ENCODE measurements at regions not wholly inside any gene's neighbourhood (a gene's known extent, or its start where the extent isn't known, plus 50 kb on each side); places are given as distances from the start of the nearest gene placed in this dataset.

GRCh38 chr2:6212491-6212890 is 520.3 kb downstream of the SOX11 start:
- CTCF ChIA-PET = no interaction called here
- no peak for DNase-seq (ENCODE audit: low read depth)
- no peaks in the 10 kb centered on the region for H3K27me3 ChIP-seq (ENCODE audit: control insufficient read depth, insufficient read depth, low read length)
- no peak overlapping the region for H3K4me3 ChIP-seq (ENCODE audit: low read depth, low read length)
- POLR2A ChIA-PET = no interaction called here
- no peak for TF ChIP-seq CTCF (IDR thresholded peaks at IDR 0.05; ENCODE audit: insufficient read depth, low read depth, low read length)
- no peaks in the 10 kb centered on the region for H3K36me3 ChIP-seq (ENCODE audit: control insufficient read depth, insufficient read depth, low read length)

GRCh38 chr2:6213056-6213780 is 521.0 kb downstream of the SOX11 start:
- Histone ChIP-seq H3K27me3 (ENCODE audit: control insufficient read depth, insufficient read depth, low read length) (no peaks in the 10 kb centered on the region), H3K36me3 (ENCODE audit: control insufficient read depth, insufficient read depth, low read length) (no peaks in the 10 kb centered on the region), H3K4me3 (ENCODE audit: low read depth, low read length) (no peak overlapping the region)
- ChIA-PET CTCF (no interaction called here), POLR2A (no interaction called here)
- TF ChIP-seq CTCF (IDR thresholded peaks at IDR 0.05; ENCODE audit: insufficient read depth, low read depth, low read length) = no peak
- DNase-seq (ENCODE audit: low read depth) = no peak

- H3K4me3 ChIP-seq (ENCODE audit: low read depth, low read length) = no peak overlapping the region
- ChIA-PET CTCF (no interaction called here), POLR2A (no interaction called here)
- no peak for DNase-seq (ENCODE audit: low read depth)
- no peak for TF ChIP-seq CTCF (IDR thresholded peaks at IDR 0.05; ENCODE audit: insufficient read depth, low read depth, low read length)
- no peaks in the 10 kb centered on the region for H3K36me3 ChIP-seq (ENCODE audit: control insufficient read depth, insufficient read depth, low read length)
- H3K27me3 ChIP-seq (ENCODE audit: control insufficient read depth, insufficient read depth, low read length) = no peaks in the 10 kb centered on the region
Measured at GRCh38 chr2:6214471-6214870, 522.3 kb downstream of the SOX11 start.

- no peak for TF ChIP-seq CTCF (IDR thresholded peaks at IDR 0.05; ENCODE audit: insufficient read depth, low read depth, low read length)
- ChIA-PET CTCF (no interaction called here), POLR2A (no interaction called here)
- H3K36me3 ChIP-seq (ENCODE audit: control insufficient read depth, insufficient read depth, low read length) = no peaks in the 10 kb centered on the region
- H3K4me3 ChIP-seq (ENCODE audit: low read depth, low read length) = no peak overlapping the region
- DNase-seq (ENCODE audit: low read depth) = no peak
- H3K27me3 ChIP-seq (ENCODE audit: control insufficient read depth, insufficient read depth, low read length) = no peaks in the 10 kb centered on the region
Measured at GRCh38 chr2:6215053-6215452, 522.9 kb downstream of the SOX11 start.

GRCh38 chr2:6216234-6216633 is 524.0 kb downstream of the SOX11 start:
- TF ChIP-seq CTCF (IDR thresholded peaks at IDR 0.05; ENCODE audit: insufficient read depth, low read depth, low read length) = no peak
- H3K36me3 ChIP-seq (ENCODE audit: control insufficient read depth, insufficient read depth, low read length) = no peaks in the 10 kb centered on the region
- H3K27me3 ChIP-seq (ENCODE audit: control insufficient read depth, insufficient read depth, low read length) = no peaks in the 10 kb centered on the region
- no peak overlapping the region for H3K4me3 ChIP-seq (ENCODE audit: low read depth, low read length)
- no peak for DNase-seq (ENCODE audit: low read depth)
- ChIA-PET POLR2A (no interaction called here), CTCF (no interaction called here)
